ENCODE measurements at regions not wholly inside any gene's neighbourhood (a gene's known extent, or its start where the extent isn't known, plus 50 kb on each side); places are given as distances from the start of the nearest gene placed in this dataset.
"Not testable (repeated sequence)": the region's sequence is repeated elsewhere in the genome, so short reads cannot be mapped to it uniquely, and the experiment has no call there.

GRCh38 chr16:88332921-88333825, 49.6 kb upstream of the ZNF469 start:
- H3K4me3 ChIP-seq (ENCODE audit: low read length); CTCF ChIA-PET; H3K4me1 Mint-ChIP-seq; H3K4me3 Mint-ChIP-seq; H3K9me3 ChIP-seq (ENCODE audit: low read length); H3K36me3 ChIP-seq (ENCODE audit: insufficient read depth, low read length); DNase-seq; H3K36me3 Mint-ChIP-seq; POLR2A ChIA-PET; H3K27me3 Mint-ChIP-seq; H3K27me3 ChIP-seq (ENCODE audit: insufficient read depth, low read length, poor library complexity, severe bottlenecking); H3K4me1 ChIP-seq (ENCODE audit: insufficient read depth, low read length); H3K9me3 Mint-ChIP-seq: not testable (repeated sequence)
- H3K27ac Mint-ChIP-seq, result peak overlapping the region in 1 of 8 donors; percentile 18
- peak overlapping the region; percentile 80 for H3K27ac ChIP-seq (ENCODE audit: low read depth, low read length)
